ENCODE measurements at regions not wholly inside any gene's neighbourhood (a gene's known extent, or its start where the extent isn't known, plus 50 kb on each side); places are given as distances from the start of the nearest gene placed in this dataset.

DNA sequence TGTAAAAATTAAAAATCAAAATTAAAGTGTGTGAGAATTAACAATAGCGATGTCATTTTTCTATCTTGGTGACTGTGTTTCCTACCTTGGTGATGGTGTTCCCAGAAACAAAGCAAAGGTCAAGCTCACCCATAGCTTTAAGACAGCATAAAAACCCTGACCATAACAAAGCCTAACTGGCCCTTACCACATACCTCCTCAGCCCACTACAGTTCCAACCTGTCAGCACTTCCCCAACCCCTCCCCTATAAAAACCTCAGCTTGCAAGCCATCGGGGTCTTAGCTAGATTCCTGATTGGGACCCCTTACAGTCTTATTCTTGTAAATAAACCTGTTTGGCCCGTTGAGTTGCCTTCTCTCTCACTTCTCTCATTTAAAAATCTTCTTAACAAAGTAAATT, 484.4 kb upstream of the PCDH20 start:
- peak; percentile 53 for DNase-seq (ENCODE audit: low spot score)
- Mint-ChIP-seq H3K4me1 (peaks cover 18% of the 10 kb centered on the region), H3K9me3 (peaks cover 7% of the 10 kb centered on the region), H3K4me3 (peak overlapping the region; percentile 6; the same call in 1 of the 3 replicates), H3K36me3 (ENCODE audit: low read depth) (peaks cover 8% of the 10 kb centered on the region; the same call in 2 of the 3 replicates), H3K27ac (peak overlapping the region; percentile 83; the same call in 1 of the 2 replicates), H3K27me3 (ENCODE audit: insufficient read depth, low read depth, poor library complexity) (no peaks in the 10 kb centered on the region)
- H2AFZ ChIP-seq, result no peak overlapping the region
- H3K36me3 ChIP-seq (ENCODE audit: insufficient read depth), result no peaks in the 10 kb centered on the region
- no peaks in the 10 kb centered on the region for H3K9me2 ChIP-seq (ENCODE audit: insufficient read depth)
- peak; percentile 92 for ATAC-seq
- H4K20me1 ChIP-seq (replicated peaks; ENCODE audit: insufficient read depth), result no peaks in the 10 kb centered on the region
- H3K4me1 ChIP-seq (ENCODE audit: insufficient read depth), result peaks cover 28% of the 10 kb centered on the region
- no peaks in the 10 kb centered on the region for H3F3A ChIP-seq (replicated peaks; ENCODE audit: low read depth)
- H3K27ac ChIP-seq (ENCODE audit: low read depth), result no peak overlapping the region
- H3K79me2 ChIP-seq (replicated peaks; ENCODE audit: insufficient read depth), result no peaks in the 10 kb centered on the region
- H3K4me2 ChIP-seq, result peak overlapping the region; percentile 27
- H3K4me3 ChIP-seq, result 0 out of 2 replicates have a peak overlapping the region, but pooled peaks have one; percentile 17
- no peaks in the 10 kb centered on the region for H3K27me3 ChIP-seq (ENCODE audit: insufficient read depth)
- no peak for TF ChIP-seq ZNF331 (CRISPR knock-in tag; IDR thresholded peaks at IDR 0.05; ENCODE audit: low read depth)
- TF ChIP-seq POLR2AphosphoS5 (IDR thresholded peaks at IDR 0.05; ENCODE audit: low read depth), result no peak
- TF ChIP-seq STAT1 (IDR thresholded peaks at IDR 0.05; ENCODE audit: unreplicated experiment), result no peak
- TF ChIP-seq, protein P1, sequence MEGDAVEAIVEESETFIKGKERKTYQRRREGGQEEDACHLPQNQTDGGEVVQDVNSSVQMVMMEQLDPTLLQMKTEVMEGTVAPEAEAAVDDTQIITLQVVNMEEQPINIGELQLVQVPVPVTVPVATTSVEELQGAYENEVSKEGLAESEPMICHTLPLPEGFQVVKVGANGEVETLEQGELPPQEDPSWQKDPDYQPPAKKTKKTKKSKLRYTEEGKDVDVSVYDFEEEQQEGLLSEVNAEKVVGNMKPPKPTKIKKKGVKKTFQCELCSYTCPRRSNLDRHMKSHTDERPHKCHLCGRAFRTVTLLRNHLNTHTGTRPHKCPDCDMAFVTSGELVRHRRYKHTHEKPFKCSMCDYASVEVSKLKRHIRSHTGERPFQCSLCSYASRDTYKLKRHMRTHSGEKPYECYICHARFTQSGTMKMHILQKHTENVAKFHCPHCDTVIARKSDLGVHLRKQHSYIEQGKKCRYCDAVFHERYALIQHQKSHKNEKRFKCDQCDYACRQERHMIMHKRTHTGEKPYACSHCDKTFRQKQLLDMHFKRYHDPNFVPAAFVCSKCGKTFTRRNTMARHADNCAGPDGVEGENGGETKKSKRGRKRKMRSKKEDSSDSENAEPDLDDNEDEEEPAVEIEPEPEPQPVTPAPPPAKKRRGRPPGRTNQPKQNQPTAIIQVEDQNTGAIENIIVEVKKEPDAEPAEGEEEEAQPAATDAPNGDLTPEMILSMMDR (conservative IDR thresholded peaks at IDR 0.05; ENCODE audit: low read depth in 2 of 2), result no peak
- no peak for TF ChIP-seq ZNF114 (CRISPR knock-in tag; IDR thresholded peaks at IDR 0.05)
- TF ChIP-seq CREB1 (CRISPR knock-in tag; IDR thresholded peaks at IDR 0.05; ENCODE audit: low read depth), result no peak
- TF ChIP-seq, protein P2, sequence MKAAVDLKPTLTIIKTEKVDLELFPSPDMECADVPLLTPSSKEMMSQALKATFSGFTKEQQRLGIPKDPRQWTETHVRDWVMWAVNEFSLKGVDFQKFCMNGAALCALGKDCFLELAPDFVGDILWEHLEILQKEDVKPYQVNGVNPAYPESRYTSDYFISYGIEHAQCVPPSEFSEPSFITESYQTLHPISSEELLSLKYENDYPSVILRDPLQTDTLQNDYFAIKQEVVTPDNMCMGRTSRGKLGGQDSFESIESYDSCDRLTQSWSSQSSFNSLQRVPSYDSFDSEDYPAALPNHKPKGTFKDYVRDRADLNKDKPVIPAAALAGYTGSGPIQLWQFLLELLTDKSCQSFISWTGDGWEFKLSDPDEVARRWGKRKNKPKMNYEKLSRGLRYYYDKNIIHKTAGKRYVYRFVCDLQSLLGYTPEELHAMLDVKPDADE (IDR thresholded peaks at IDR 0.05), result no peak
- TF ChIP-seq EZH2phosphoT487 (IDR thresholded peaks at IDR 0.05; ENCODE audit: unreplicated experiment), result no peak
- no peak for TF ChIP-seq JUNB (IDR thresholded peaks at IDR 0.05; ENCODE audit: unreplicated experiment)
- TF ChIP-seq, protein P3, sequence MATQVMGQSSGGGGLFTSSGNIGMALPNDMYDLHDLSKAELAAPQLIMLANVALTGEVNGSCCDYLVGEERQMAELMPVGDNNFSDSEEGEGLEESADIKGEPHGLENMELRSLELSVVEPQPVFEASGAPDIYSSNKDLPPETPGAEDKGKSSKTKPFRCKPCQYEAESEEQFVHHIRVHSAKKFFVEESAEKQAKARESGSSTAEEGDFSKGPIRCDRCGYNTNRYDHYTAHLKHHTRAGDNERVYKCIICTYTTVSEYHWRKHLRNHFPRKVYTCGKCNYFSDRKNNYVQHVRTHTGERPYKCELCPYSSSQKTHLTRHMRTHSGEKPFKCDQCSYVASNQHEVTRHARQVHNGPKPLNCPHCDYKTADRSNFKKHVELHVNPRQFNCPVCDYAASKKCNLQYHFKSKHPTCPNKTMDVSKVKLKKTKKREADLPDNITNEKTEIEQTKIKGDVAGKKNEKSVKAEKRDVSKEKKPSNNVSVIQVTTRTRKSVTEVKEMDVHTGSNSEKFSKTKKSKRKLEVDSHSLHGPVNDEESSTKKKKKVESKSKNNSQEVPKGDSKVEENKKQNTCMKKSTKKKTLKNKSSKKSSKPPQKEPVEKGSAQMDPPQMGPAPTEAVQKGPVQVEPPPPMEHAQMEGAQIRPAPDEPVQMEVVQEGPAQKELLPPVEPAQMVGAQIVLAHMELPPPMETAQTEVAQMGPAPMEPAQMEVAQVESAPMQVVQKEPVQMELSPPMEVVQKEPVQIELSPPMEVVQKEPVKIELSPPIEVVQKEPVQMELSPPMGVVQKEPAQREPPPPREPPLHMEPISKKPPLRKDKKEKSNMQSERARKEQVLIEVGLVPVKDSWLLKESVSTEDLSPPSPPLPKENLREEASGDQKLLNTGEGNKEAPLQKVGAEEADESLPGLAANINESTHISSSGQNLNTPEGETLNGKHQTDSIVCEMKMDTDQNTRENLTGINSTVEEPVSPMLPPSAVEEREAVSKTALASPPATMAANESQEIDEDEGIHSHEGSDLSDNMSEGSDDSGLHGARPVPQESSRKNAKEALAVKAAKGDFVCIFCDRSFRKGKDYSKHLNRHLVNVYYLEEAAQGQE (IDR thresholded peaks at IDR 0.05; ENCODE audit: unreplicated experiment), result no peak
- TF ChIP-seq EZH2 (IDR thresholded peaks at IDR 0.05; ENCODE audit: low read depth, unreplicated experiment), result no peak
- no peak for TF ChIP-seq NANOG (IDR thresholded peaks at IDR 0.05; ENCODE audit: borderline replicate concordance)
- TF ChIP-seq, protein P4, sequence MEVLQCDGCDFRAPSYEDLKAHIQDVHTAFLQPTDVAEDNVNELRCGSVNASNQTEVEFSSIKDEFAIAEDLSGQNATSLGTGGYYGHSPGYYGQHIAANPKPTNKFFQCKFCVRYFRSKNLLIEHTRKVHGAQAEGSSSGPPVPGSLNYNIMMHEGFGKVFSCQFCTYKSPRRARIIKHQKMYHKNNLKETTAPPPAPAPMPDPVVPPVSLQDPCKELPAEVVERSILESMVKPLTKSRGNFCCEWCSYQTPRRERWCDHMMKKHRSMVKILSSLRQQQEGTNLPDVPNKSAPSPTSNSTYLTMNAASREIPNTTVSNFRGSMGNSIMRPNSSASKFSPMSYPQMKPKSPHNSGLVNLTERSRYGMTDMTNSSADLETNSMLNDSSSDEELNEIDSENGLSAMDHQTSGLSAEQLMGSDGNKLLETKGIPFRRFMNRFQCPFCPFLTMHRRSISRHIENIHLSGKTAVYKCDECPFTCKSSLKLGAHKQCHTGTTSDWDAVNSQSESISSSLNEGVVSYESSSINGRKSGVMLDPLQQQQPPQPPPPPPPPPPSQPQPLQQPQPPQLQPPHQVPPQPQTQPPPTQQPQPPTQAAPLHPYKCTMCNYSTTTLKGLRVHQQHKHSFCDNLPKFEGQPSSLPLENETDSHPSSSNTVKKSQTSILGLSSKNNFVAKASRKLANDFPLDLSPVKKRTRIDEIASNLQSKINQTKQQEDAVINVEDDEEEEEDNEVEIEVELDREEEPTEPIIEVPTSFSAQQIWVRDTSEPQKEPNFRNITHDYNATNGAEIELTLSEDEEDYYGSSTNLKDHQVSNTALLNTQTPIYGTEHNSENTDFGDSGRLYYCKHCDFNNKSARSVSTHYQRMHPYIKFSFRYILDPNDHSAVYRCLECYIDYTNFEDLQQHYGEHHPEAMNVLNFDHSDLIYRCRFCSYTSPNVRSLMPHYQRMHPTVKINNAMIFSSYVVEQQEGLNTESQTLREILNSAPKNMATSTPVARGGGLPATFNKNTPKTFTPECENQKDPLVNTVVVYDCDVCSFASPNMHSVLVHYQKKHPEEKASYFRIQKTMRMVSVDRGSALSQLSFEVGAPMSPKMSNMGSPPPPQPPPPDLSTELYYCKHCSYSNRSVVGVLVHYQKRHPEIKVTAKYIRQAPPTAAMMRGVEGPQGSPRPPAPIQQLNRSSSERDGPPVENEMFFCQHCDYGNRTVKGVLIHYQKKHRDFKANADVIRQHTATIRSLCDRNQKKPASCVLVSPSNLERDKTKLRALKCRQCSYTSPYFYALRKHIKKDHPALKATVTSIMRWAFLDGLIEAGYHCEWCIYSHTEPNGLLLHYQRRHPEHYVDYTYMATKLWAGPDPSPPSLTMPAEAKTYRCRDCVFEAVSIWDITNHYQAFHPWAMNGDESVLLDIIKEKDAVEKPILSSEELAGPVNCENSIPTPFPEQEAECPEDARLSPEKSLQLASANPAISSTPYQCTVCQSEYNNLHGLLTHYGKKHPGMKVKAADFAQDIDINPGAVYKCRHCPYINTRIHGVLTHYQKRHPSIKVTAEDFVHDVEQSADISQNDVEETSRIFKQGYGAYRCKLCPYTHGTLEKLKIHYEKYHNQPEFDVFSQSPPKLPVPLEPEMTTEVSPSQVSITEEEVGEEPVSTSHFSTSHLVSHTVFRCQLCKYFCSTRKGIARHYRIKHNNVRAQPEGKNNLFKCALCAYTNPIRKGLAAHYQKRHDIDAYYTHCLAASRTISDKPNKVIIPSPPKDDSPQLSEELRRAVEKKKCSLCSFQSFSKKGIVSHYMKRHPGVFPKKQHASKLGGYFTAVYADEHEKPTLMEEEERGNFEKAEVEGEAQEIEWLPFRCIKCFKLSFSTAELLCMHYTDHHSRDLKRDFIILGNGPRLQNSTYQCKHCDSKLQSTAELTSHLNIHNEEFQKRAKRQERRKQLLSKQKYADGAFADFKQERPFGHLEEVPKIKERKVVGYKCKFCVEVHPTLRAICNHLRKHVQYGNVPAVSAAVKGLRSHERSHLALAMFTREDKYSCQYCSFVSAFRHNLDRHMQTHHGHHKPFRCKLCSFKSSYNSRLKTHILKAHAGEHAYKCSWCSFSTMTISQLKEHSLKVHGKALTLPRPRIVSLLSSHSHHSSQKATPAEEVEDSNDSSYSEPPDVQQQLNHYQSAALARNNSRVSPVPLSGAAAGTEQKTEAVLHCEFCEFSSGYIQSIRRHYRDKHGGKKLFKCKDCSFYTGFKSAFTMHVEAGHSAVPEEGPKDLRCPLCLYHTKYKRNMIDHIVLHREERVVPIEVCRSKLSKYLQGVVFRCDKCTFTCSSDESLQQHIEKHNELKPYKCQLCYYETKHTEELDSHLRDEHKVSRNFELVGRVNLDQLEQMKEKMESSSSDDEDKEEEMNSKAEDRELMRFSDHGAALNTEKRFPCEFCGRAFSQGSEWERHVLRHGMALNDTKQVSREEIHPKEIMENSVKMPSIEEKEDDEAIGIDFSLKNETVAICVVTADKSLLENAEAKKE (CRISPR knock-in tag; IDR thresholded peaks at IDR 0.05), result no peak

Data from GM23338 (cell line).